GM21576 (cell line): ENCODE measurements at regions not wholly inside any gene's neighbourhood (a gene's known extent, or its start where the extent isn't known, plus 50 kb on each side); places are given as distances from the start of the nearest gene placed in this dataset.
"Not testable (repeated sequence)": the region's sequence is repeated elsewhere in the genome, so short reads cannot be mapped to it uniquely, and the experiment has no call there.

Experiments
- ATAC-seq: cut with Tn5 transposase; IDR thresholded peaks from one replicate; pipeline ENCODE4 v1.9.1; 2021; ENCODE audit warnings: mild to moderate bottlenecking, moderate library complexity; ENCODE audit not compliant: unreplicated experiment

DNA sequence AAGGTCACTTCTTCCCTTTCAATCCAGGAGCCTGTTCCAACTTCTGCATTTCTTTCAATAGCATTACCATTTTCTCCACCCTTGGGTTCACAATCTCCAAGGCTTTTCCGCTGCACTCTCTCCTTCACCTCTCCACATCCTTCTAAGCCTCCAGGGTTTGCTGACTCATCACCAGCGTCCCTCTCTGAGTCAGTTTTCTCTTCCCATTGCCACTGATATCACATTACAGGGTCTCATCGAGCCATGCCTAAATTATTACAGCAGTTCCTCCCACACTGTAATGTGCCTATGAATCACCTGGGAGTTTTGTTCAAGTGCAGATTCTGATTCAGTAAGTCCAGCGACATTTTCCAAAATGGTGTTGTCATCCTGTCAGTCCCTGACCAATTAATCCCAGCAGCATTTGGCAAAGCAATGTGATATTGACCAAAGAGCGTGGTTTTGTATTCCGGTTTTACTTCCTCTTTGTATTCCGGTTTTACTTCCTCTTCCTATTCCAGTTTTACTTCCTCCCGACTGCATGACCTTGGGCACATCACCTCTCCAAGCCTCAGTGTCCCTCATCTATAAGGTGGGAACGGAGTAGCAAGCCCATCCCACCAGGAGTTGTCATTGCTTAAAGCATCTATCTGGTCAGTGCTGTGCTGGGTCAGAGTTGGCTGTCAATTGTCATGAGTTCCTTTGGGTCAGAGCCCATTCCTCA, 208.3 kb upstream of the NBPF12 start:
- ATAC-seq: not testable (repeated sequence)

DNA sequence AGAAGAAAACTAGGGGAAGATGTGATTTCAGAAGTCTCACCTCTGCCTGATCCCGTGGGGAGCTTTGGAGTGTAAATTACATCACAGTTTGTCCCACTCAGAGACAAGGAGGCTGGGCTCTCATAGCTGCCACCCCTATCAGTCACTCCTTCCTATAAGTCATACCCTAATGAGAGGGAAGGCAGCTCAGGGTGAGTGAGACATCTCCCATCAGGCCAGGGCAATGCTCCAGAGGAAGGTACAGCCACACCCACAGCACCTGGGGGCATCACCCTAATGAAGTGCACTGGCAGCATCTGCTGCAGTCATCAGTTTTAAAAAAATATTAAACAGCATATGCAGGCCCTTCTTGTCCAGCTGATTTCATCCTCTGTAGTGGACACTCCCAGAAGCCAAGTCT, 223.1 kb upstream of the NBPF12 start:
- ATAC-seq: not testable (repeated sequence)

- not testable (repeated sequence) for ATAC-seq
Observed at GRCh38 chr1:146710838-146711521, 227.1 kb upstream of the NBPF12 start.

DNA sequence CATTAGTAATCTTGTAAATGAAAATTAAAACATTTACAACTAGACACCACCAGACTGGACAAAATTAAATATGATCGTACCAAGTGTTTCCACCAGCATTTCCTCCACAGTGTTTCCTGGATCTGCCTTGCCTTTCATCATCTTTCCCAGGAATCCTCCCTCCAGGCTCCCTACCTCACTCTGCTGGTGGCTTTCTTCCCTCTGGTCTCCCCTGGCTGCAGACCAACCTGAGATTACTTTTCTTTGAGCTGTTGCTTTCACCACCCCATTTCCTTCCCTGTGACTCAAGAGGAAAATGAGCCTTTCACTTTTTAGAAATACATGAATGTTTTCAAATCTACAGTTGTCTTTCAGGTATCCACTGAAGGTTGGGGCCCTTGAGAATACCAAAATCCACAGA, 228.8 kb upstream of the NBPF12 start:
- not testable (repeated sequence) for ATAC-seq

- ATAC-seq: not testable (repeated sequence)
Observed at GRCh38 chr1:146704162-146704724, 233.9 kb upstream of the NBPF12 start.

- ATAC-seq: not testable (repeated sequence)
Observed at GRCh38 chr1:146701320-146701719, 236.8 kb upstream of the NBPF12 start.

- not testable (repeated sequence) for ATAC-seq
Observed at GRCh38 chr1:146695388-146695787, 242.7 kb upstream of the NBPF12 start.

- not testable (repeated sequence) for ATAC-seq
Observed at GRCh38 chr1:146691798-146692197, 246.3 kb upstream of the NBPF12 start.

GRCh38 chr1:146688893-146689292, 249.2 kb upstream of the NBPF12 start:
- ATAC-seq: not testable (repeated sequence)

- ATAC-seq: not testable (repeated sequence)
Observed at GRCh38 chr1:146686777-146687366, 251.3 kb upstream of the NBPF12 start.

GRCh38 chr1:146683126-146683429, 255.0 kb upstream of the NBPF12 start:
- not testable (repeated sequence) for ATAC-seq

GRCh38 chr1:146682227-146683125, 255.6 kb upstream of the NBPF12 start:
- ATAC-seq: not testable (repeated sequence)

- not testable (repeated sequence) for ATAC-seq
Observed at GRCh38 chr1:146673729-146674299, 264.3 kb upstream of the NBPF12 start.

- not testable (repeated sequence) for ATAC-seq
Observed at GRCh38 chr1:146672608-146673007, 265.5 kb upstream of the NBPF12 start.

DNA sequence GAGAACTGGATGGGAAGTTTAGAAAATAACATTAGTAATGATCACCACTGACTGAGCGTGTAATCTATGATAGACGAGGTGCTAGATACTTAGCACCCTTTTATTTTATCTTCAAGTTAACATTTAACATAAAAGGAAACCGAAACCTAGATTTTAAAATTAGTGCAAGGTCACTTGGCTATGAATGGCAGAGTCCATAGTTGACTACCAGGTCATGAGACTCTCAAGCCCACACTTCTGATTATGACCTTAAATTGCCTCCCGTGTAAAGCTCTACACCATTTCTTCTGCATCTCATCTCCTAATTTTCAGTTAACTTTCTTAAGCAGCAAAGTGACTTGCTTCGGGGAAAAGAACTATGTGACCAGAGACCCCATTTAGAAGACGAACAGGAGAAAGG, 266.5 kb upstream of the NBPF12 start:
- not testable (repeated sequence) for ATAC-seq

- ATAC-seq: not testable (repeated sequence)
Observed at GRCh38 chr1:146670832-146671566, 267.1 kb upstream of the NBPF12 start.

DNA sequence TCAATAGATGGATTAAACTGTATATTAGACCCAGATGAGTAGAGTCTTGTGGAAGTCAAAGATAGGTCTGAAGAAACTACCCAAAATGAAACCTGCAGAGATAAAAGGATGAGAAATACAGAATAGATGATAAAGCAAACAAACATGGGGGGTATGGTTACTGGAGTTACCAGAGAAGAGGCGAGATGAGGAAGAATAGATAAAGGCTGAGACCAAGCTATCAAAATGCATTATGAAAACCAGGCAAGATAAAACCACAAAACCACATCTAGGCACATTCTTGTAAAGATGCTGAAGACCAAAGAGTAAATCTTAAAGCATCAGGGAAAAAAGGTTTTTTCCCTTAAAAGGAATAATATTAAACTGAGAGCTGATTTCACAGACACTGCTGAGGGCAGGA, 271.8 kb upstream of the NBPF12 start:
- not testable (repeated sequence) for ATAC-seq

GRCh38 chr1:146660242-146660641, 277.9 kb upstream of the NBPF12 start:
- not testable (repeated sequence) for ATAC-seq

DNA sequence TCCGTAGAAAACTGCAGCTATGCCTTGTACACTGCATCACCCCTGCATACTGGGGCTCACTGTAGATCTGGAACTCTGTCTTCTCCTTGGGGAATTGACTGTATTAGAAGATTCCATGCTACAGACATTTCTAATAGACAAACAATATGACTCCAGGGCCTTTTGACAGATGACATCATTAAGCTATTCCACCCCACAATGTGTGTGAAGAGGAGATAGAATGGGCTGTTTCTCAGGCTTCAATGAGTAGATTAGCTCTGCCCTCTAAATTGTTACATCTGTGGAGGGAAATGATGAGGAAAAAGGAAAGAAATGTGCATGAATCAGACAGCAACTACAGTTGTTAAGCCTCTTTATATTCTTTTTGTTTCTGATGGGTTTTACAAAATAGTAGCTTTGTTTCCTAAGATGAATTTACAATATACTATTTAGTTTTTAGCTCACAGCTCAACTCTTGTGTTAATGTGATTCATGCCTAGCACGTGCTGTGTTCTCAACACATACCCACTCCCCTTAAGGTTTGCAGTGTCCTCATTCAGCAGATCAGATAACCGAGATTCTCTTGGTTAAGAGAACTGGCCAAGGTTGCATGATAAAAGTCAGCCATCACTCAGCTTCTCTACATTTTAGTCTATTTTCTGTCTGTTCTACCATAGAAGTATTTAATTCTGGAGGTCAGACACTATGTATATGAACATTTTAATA, 281.6 kb upstream of the NBPF12 start:
- ATAC-seq: not testable (repeated sequence)
